ENCODE measurements at regions not wholly inside any gene's neighbourhood (a gene's known extent, or its start where the extent isn't known, plus 50 kb on each side); places are given as distances from the start of the nearest gene placed in this dataset.

GRCh38 chr9:14417237-14417636 lies 103.3 kb upstream of the NFIB start:
- Histone ChIP-seq H3K27me3 (ENCODE audit: control insufficient read depth, insufficient read depth, low read length) (peaks cover 4% of the 10 kb centered on the region), H3K36me3 (ENCODE audit: control insufficient read depth, insufficient read depth, low read length) (no peaks in the 10 kb centered on the region), H3K4me3 (ENCODE audit: low read depth, low read length) (no peak overlapping the region)
- no peak for TF ChIP-seq CTCF (IDR thresholded peaks at IDR 0.05; ENCODE audit: insufficient read depth, low read length, poor library complexity, severe bottlenecking)
- no peak for DNase-seq (ENCODE audit: low read depth)

GRCh38 chr9:14415947-14416346 lies 102.0 kb upstream of the NFIB start:
- TF ChIP-seq CTCF (IDR thresholded peaks at IDR 0.05; ENCODE audit: insufficient read depth, low read length, poor library complexity, severe bottlenecking) = no peak
- Histone ChIP-seq H3K27me3 (ENCODE audit: control insufficient read depth, insufficient read depth, low read length) (peaks cover 4% of the 10 kb centered on the region), H3K4me3 (ENCODE audit: low read depth, low read length) (no peak overlapping the region), H3K36me3 (ENCODE audit: control insufficient read depth, insufficient read depth, low read length) (no peaks in the 10 kb centered on the region)
- DNase-seq (ENCODE audit: low read depth) = peak; percentile 31

- DNase-seq (ENCODE audit: low read depth) = no peak
- no peaks in the 10 kb centered on the region for H3K36me3 ChIP-seq (ENCODE audit: control insufficient read depth, insufficient read depth, low read length)
- H3K4me3 ChIP-seq (ENCODE audit: low read depth, low read length) = no peak overlapping the region
- no peak for TF ChIP-seq CTCF (IDR thresholded peaks at IDR 0.05; ENCODE audit: insufficient read depth, low read length, poor library complexity, severe bottlenecking)
- peaks cover 8% of the 10 kb centered on the region for H3K27me3 ChIP-seq (ENCODE audit: control insufficient read depth, insufficient read depth, low read length)
These were observed 99.9 kb upstream of the NFIB start for GRCh38 chr9:14413812-14414211.

GRCh38 chr9:14412775-14413174 lies 98.8 kb upstream of the NFIB start:
- Histone ChIP-seq H3K4me3 (ENCODE audit: low read depth, low read length) (no peak overlapping the region), H3K36me3 (ENCODE audit: control insufficient read depth, insufficient read depth, low read length) (no peaks in the 10 kb centered on the region), H3K27me3 (ENCODE audit: control insufficient read depth, insufficient read depth, low read length) (peaks cover 8% of the 10 kb centered on the region)
- TF ChIP-seq CTCF (IDR thresholded peaks at IDR 0.05; ENCODE audit: insufficient read depth, low read length, poor library complexity, severe bottlenecking) = no peak
- DNase-seq (ENCODE audit: low read depth) = no peak

DNA sequence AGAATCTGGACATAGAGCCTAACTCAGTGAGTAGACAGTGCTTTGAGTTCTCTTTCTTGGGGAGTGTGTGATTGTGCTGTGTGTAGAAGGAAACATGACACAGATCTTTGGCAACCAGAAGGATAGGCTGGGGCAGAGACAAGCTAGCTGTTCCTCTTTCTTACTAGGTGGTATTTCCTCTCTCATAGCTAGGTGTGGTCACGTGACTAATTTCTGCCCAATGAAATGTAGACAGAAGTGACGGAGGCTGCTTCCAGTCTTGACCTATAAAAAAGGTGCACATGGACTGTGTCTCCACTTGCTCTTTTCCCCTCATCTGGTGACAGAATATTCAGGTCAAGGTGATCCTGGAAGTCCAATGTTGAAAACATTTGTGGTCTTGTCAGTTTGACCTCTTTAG lies 92.5 kb upstream of the NFIB start:
- H3K27me3 ChIP-seq (ENCODE audit: control insufficient read depth, insufficient read depth, low read length) = peaks cover 7% of the 10 kb centered on the region
- no peak for TF ChIP-seq CTCF (IDR thresholded peaks at IDR 0.05; ENCODE audit: insufficient read depth, low read length, poor library complexity, severe bottlenecking)
- no peaks in the 10 kb centered on the region for H3K36me3 ChIP-seq (ENCODE audit: control insufficient read depth, insufficient read depth, low read length)
- DNase-seq (ENCODE audit: low read depth) = no peak
- no peak overlapping the region for H3K4me3 ChIP-seq (ENCODE audit: low read depth, low read length)

DNA sequence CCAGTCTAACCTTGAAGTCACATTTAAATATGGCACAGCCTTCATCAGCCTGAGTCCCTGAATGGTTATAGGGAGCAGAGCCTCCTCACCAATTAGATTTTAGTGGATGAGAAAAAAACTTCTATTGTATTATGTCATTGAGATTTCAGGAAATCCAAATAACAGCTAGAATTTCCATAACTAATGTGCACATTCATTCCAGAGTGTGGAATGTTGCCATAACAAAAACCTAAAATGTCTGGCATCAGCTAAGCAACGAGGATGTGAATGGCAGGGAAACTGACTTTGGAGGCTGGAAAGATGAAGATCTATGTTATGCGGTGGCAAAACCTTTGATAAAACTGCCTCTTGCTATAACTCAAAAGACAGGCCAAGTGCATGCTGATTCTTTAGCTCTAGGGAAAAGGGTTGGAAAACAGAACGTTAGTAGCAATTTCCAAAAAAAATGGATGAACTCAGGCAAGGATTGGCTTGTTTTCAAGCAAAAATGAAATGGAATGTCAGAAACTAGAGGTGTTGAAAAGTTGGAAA lies 91.3 kb upstream of the NFIB start:
- no peak for TF ChIP-seq CTCF (IDR thresholded peaks at IDR 0.05; ENCODE audit: insufficient read depth, low read length, poor library complexity, severe bottlenecking)

More for the DNA sequence above, 91.3 kb upstream of the NFIB start:
- H3K4me3 ChIP-seq (ENCODE audit: low read depth, low read length) = no peak overlapping the region
- no peaks in the 10 kb centered on the region for H3K36me3 ChIP-seq (ENCODE audit: control insufficient read depth, insufficient read depth, low read length)
- no peak for DNase-seq (ENCODE audit: low read depth)
- H3K27me3 ChIP-seq (ENCODE audit: control insufficient read depth, insufficient read depth, low read length) = peaks cover 5% of the 10 kb centered on the region

Data from kidney epithelial cell (primary cell).